ENCODE measurements at regions not wholly inside any gene's neighbourhood (a gene's known extent, or its start where the extent isn't known, plus 50 kb on each side); places are given as distances from the start of the nearest gene placed in this dataset.
A peak's percentile ranks its signal among the peaks of the same experiment; 100 is the strongest.

DNA sequence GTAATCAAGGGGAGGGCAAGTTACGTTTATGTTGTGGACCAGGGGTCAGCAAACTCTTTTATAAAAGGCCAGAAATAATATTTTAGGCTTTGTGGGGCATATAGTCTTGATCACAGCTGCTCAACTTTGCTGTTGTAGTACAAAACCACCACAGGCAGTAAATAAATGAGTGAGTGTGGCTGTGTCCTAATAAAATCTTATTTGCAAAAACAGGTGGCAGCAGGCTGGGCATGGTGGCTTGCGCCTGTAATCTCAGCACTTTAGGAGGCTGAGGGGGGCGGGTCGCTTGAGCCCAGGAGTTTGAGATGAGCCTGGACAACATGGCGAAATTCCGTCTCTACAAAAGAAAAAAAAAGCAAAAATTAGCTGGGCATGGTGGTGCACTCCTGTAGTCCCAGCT, 57.9 kb upstream of the NUP160 start:
- Mint-ChIP-seq H3K27ac (peak overlapping the region; percentile 55; the same call in 1 of the 2 replicates), H3K4me1 (ENCODE audit: low read depth) (peaks cover 42% of the 10 kb centered on the region), H3K4me3 (no peak overlapping the region), H3K27me3 (ENCODE audit: insufficient read depth) (no peaks in the 10 kb centered on the region; the same call in 1 of the 2 replicates), H3K9me3 (no peaks in the 10 kb centered on the region), H3K36me3 (ENCODE audit: low read depth) (no peaks in the 10 kb centered on the region)
- DNase-seq, result no peak
- TF ChIP-seq, protein P1, sequence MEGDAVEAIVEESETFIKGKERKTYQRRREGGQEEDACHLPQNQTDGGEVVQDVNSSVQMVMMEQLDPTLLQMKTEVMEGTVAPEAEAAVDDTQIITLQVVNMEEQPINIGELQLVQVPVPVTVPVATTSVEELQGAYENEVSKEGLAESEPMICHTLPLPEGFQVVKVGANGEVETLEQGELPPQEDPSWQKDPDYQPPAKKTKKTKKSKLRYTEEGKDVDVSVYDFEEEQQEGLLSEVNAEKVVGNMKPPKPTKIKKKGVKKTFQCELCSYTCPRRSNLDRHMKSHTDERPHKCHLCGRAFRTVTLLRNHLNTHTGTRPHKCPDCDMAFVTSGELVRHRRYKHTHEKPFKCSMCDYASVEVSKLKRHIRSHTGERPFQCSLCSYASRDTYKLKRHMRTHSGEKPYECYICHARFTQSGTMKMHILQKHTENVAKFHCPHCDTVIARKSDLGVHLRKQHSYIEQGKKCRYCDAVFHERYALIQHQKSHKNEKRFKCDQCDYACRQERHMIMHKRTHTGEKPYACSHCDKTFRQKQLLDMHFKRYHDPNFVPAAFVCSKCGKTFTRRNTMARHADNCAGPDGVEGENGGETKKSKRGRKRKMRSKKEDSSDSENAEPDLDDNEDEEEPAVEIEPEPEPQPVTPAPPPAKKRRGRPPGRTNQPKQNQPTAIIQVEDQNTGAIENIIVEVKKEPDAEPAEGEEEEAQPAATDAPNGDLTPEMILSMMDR (IDR thresholded peaks at IDR 0.05), result no peak

DNA sequence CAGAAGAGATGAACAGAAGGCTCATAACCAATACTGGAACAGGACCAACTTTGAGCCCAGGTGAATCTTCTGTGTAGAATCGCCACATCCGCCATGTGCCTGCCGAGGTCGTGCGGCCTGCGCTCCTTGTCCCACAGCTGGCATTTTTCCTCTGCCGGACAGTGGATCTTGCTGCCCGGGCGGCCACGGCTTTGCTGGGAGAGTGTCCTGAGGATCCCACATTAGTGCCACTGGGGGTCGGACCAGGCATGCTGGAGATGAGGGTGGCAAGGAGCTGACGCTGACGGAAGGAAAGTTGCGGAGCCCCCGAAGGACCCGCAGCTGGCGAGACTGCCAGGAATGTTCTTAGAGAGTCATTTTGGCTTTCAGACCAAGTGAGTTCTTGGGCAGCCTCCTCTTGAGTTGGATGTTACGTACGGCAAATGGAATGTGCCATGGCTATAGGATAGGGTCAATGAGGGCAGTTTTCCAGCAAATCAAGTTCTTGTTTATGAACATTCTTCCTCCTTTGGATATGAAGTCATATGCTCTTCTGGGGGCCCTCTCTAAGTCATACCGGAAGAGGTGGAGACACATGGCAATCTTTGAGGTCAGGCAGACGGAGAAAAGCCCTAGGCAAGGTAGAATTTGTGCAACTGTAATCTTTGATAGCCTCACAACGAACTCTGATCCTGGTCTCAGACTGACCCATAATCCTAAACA, 57.4 kb upstream of the NUP160 start:
- H3K9me3 Mint-ChIP-seq, result no peaks in the 10 kb centered on the region
- TF ChIP-seq, protein P1 (IDR thresholded peaks at IDR 0.05), result no peak
- peaks cover 42% of the 10 kb centered on the region for H3K4me1 Mint-ChIP-seq (ENCODE audit: low read depth)
- DNase-seq, result no peak
- H3K36me3 Mint-ChIP-seq (ENCODE audit: low read depth), result no peaks in the 10 kb centered on the region
- no peak overlapping the region for H3K4me3 Mint-ChIP-seq
- peak overlapping the region; percentile 55; the same call in 1 of the 2 replicates for H3K27ac Mint-ChIP-seq
- no peaks in the 10 kb centered on the region; the same call in 1 of the 2 replicates for H3K27me3 Mint-ChIP-seq (ENCODE audit: insufficient read depth)

DNA sequence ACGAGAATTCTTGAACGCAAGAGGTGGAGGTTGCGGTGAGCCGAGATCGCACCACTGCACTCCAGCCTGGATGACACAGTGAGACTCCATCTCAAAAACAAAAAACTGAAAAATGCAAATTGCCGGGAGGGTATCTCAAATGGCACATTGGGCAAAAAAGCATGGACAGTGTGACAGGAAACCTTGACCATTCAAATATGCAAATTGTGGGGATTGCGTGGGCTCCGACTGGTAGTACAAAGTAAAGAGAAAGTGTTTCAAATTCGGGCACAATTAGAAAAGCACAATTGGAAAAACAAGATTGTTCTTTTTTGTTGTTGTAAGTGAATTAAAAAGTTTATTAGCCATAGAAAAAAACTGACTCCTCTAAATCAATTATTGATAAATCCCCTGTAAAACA, 56.7 kb upstream of the NUP160 start:
- H3K27ac Mint-ChIP-seq, result no peak overlapping the region; the same call in 1 of the 2 replicates
- H3K27me3 Mint-ChIP-seq (ENCODE audit: insufficient read depth), result peaks cover 1% of the 10 kb centered on the region
- no peak for DNase-seq
- TF ChIP-seq, protein P1 (IDR thresholded peaks at IDR 0.05), result no peak
- H3K36me3 Mint-ChIP-seq (ENCODE audit: low read depth), result no peaks in the 10 kb centered on the region
- no peak overlapping the region for H3K4me3 Mint-ChIP-seq
- peaks cover 40% of the 10 kb centered on the region for H3K4me1 Mint-ChIP-seq (ENCODE audit: low read depth)
- H3K9me3 Mint-ChIP-seq, result no peaks in the 10 kb centered on the region

DNA sequence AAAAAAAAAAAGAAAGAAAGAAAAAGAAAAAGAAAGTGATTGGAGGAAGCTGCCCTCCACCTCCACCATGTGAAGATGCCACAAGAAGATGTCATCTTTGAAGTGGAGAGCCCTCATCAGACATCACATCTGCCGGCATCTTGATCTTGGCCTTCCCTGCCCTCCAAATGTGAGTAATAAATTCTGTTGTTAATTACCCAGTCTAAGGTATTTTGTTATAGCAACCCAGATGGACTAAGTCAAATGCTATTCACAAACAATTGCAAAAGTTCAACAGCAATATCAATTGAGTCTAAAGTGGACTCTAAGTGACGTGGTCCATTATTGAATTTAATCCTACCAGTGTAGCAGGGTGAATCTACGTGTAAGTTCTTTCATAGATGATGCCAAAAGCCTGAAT, 55.9 kb upstream of the NUP160 start:
- peaks cover 1% of the 10 kb centered on the region for H3K27me3 Mint-ChIP-seq (ENCODE audit: insufficient read depth)
- peak; percentile 47 for DNase-seq
- H3K4me3 Mint-ChIP-seq, result no peak overlapping the region
- H3K4me1 Mint-ChIP-seq (ENCODE audit: low read depth), result peaks cover 36% of the 10 kb centered on the region
- peak overlapping the region; percentile 71 for H3K27ac Mint-ChIP-seq
- H3K9me3 Mint-ChIP-seq, result no peaks in the 10 kb centered on the region
- no peaks in the 10 kb centered on the region for H3K36me3 Mint-ChIP-seq (ENCODE audit: low read depth)
- TF ChIP-seq, protein P1 (IDR thresholded peaks at IDR 0.05), result no peak

DNA sequence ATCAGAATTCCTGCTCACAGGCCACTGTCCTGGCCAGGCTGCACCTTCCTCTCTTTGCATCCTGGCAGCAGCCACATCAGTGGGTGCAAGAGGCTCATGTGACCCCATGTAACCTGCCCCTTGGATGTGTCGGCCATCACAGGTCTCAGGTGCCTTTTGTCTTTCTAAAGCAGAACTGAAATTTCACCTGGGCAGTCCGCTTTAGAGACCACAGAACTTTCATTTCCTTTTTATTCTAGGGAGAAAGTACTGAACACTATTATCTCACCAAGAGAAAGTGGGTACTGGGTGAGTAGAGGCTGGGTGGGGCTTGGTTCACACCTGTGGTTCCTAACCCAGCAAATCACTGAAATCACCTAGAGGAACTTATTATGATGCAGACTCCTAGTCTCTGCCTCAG, 51.7 kb upstream of the NUP160 start:
- no peaks in the 10 kb centered on the region for H3K36me3 Mint-ChIP-seq (ENCODE audit: low read depth)
- H3K27me3 Mint-ChIP-seq (ENCODE audit: insufficient read depth), result peaks cover 1% of the 10 kb centered on the region
- H3K4me1 Mint-ChIP-seq (ENCODE audit: low read depth), result peaks cover 11% of the 10 kb centered on the region
- no peak overlapping the region for H3K27ac Mint-ChIP-seq
- H3K4me3 Mint-ChIP-seq, result no peak overlapping the region
- H3K9me3 Mint-ChIP-seq, result no peaks in the 10 kb centered on the region
- no peak for DNase-seq
- TF ChIP-seq, protein P1 (IDR thresholded peaks at IDR 0.05), result no peak
